ENCODE measurements at regions not wholly inside any gene's neighbourhood (a gene's known extent, or its start where the extent isn't known, plus 50 kb on each side); places are given as distances from the start of the nearest gene placed in this dataset.

GRCh38 chr7:88614736-88615135 is 144.8 kb upstream of the ZNF804B start:
- no peaks in the 10 kb centered on the region for H3K27me3 ChIP-seq (ENCODE audit: insufficient read depth, low read length)
- no peaks in the 10 kb centered on the region for H3K4me1 ChIP-seq (ENCODE audit: insufficient read depth, low read length)
- no peak overlapping the region for H3K27ac Mint-ChIP-seq
- H2BK12ac ChIP-seq (ENCODE audit: insufficient read length, low read depth, low read length): no peak overlapping the region
- H2BK20ac ChIP-seq (ENCODE audit: low read depth, low read length, poor library complexity, severe bottlenecking): no peak overlapping the region
- H2BK15ac ChIP-seq (ENCODE audit: low read depth, low read length): no peak overlapping the region
- no peak overlapping the region for H4K8ac ChIP-seq (replicated peaks; ENCODE audit: insufficient read length, low read depth, low read length)
- no peak overlapping the region for H3K14ac ChIP-seq (ENCODE audit: insufficient read depth, low read length)
- H3K4me2 ChIP-seq (ENCODE audit: insufficient read depth, insufficient read length, low read length): no peak overlapping the region
- no peak overlapping the region for H3K4ac ChIP-seq (ENCODE audit: low read depth, low read length)
- no peak overlapping the region for H3T11ph ChIP-seq (ENCODE audit: low read length)
- H3K9me3 Mint-ChIP-seq: no peaks in the 10 kb centered on the region; a peak in 2 of 5 replicates
- no peak overlapping the region for H2AK5ac ChIP-seq (ENCODE audit: insufficient read length, low read length)
- no peaks in the 10 kb centered on the region; a peak in 2 of 7 replicates for H3K36me3 Mint-ChIP-seq (ENCODE audit: insufficient read depth in 1 of 3, low read depth in 3 of 3)
- no peaks in the 10 kb centered on the region for H3K9me3 ChIP-seq (ENCODE audit: control insufficient read depth, low read depth, low read length)
- H3K23ac ChIP-seq (ENCODE audit: insufficient read length, low read depth, low read length): no peak overlapping the region
- H3K27ac ChIP-seq (ENCODE audit: insufficient read length, low read depth, low read length): no peak overlapping the region
- no peaks in the 10 kb centered on the region for H3K27me3 Mint-ChIP-seq (ENCODE audit: low read depth)
- H3K79me1 ChIP-seq (ENCODE audit: insufficient read depth, low read depth, low read length, poor library complexity, severe bottlenecking): no peaks in the 10 kb centered on the region
- H4K91ac ChIP-seq (ENCODE audit: insufficient read length, low read depth, low read length): no peak overlapping the region
- no peak overlapping the region for H3K4me3 Mint-ChIP-seq
- H3K79me2 ChIP-seq (ENCODE audit: insufficient read depth, low read length): no peaks in the 10 kb centered on the region
- DNase-seq: no peak
- H3K23me2 ChIP-seq (ENCODE audit: insufficient read length, low read depth, low read length, poor library complexity, severe bottlenecking): no peaks in the 10 kb centered on the region
- no peak overlapping the region for H2BK5ac ChIP-seq (ENCODE audit: insufficient read length, low read length)
- H3K4me1 Mint-ChIP-seq: peaks cover 10% of the 10 kb centered on the region in 2 experiments
- H3K18ac ChIP-seq (ENCODE audit: insufficient read length, low read depth, low read length): no peak overlapping the region
- WGBS (ENCODE audit: extremely low coverage, insufficient read length, low lambda C conversion rate): no CpG with 5 or more reads among the region's 3 CpGs
- H4K5ac ChIP-seq (ENCODE audit: insufficient read length, low read depth, low read length): no peak overlapping the region
- no peak overlapping the region for H3K9ac ChIP-seq (ENCODE audit: extremely low read depth, insufficient read length, low read length)
- no peak overlapping the region for H3K56ac ChIP-seq (ENCODE audit: insufficient read length, low read depth, low read length)
- no peaks in the 10 kb centered on the region for H4K20me1 ChIP-seq (ENCODE audit: control insufficient read depth, insufficient read depth, insufficient read length)
- TF ChIP-seq, protein P1, sequence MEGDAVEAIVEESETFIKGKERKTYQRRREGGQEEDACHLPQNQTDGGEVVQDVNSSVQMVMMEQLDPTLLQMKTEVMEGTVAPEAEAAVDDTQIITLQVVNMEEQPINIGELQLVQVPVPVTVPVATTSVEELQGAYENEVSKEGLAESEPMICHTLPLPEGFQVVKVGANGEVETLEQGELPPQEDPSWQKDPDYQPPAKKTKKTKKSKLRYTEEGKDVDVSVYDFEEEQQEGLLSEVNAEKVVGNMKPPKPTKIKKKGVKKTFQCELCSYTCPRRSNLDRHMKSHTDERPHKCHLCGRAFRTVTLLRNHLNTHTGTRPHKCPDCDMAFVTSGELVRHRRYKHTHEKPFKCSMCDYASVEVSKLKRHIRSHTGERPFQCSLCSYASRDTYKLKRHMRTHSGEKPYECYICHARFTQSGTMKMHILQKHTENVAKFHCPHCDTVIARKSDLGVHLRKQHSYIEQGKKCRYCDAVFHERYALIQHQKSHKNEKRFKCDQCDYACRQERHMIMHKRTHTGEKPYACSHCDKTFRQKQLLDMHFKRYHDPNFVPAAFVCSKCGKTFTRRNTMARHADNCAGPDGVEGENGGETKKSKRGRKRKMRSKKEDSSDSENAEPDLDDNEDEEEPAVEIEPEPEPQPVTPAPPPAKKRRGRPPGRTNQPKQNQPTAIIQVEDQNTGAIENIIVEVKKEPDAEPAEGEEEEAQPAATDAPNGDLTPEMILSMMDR (conservative IDR thresholded peaks at IDR 0.05): no peak
- no peak overlapping the region for H2BK120ac ChIP-seq (ENCODE audit: low read depth, low read length, poor library complexity, severe bottlenecking)
- H2AFZ ChIP-seq (ENCODE audit: low read length): no peak overlapping the region
